Neural progenitor cell (in vitro differentiated cells): ENCODE measurements at regions not wholly inside any gene's neighbourhood (a gene's known extent, or its start where the extent isn't known, plus 50 kb on each side); places are given as distances from the start of the nearest gene placed in this dataset.

ENCODE experiments used
- DNase-seq: peaks from one replicate; pipeline ENCODE4 v3.0.0-alpha.2; 2016; ENCODE audit warnings: low spot score
- H2AFZ ChIP-seq: fragments of 200-600 bp; sonication (generic); replicated peaks from 2 replicates; pipeline ENCODE4 v1.6.1; 2016; ENCODE audit warnings: antibody characterized with exemption
- H3F3A ChIP-seq: fragments of 200-600 bp; sonication (generic); 2 replicates; pipeline ENCODE4 v1.6.1; 2016; ENCODE audit warnings: antibody characterized with exemption, low read depth
- H3K27ac ChIP-seq: fragments of 200-600 bp; sonication (generic); 2 replicates; pipeline ENCODE4 v1.5.1; 2016; ENCODE audit warnings: mild to moderate bottlenecking
- H3K27me3 ChIP-seq: fragments of 200-600 bp; sonication (generic); 2 replicates; pipeline ENCODE4 v1.6.1; 2016; ENCODE audit warnings: mild to moderate bottlenecking, moderate library complexity
- H3K36me3 ChIP-seq: fragments of 200-600 bp; sonication (generic); 2 replicates; pipeline ENCODE4 v1.5.1; 2016
- H3K4me1 ChIP-seq: fragments of 200-600 bp; sonication (generic); 2 replicates; pipeline ENCODE4 v1.6.1; 2016; ENCODE audit warnings: mixed run types
- H3K4me2 ChIP-seq: fragments of 200-600 bp; sonication (generic); 2 replicates; pipeline ENCODE4 v1.6.1; 2016
- H3K4me3 ChIP-seq: fragments of 200-600 bp; sonication (generic); 2 replicates; pipeline ENCODE4 v1.5.1; 2016
- H3K79me2 ChIP-seq: fragments of 200-600 bp; sonication (generic); 2 replicates; pipeline ENCODE4 v1.6.1; 2016; ENCODE audit warnings: low read depth
- H3K9ac ChIP-seq: fragments of 200-600 bp; sonication (generic); 2 replicates; pipeline ENCODE4 v1.6.1; 2016
- H3K9me3 ChIP-seq: fragments of 200-600 bp; sonication (generic); 2 replicates; pipeline ENCODE4 v1.5.1; 2016; ENCODE audit warnings: low read depth
- H4K20me1 ChIP-seq: fragments of 200-600 bp; sonication (generic); 2 replicates; pipeline ENCODE4 v1.6.1; 2016; ENCODE audit warnings: low read depth
- H3K27ac Mint-ChIP-seq: 3 replicates; pipeline ENCODE4 v1.8.0; 2021; ENCODE audit warnings: mixed read lengths
- H3K27me3 Mint-ChIP-seq: 2 replicates; pipeline ENCODE4 v1.8.0; 2022; ENCODE audit warnings: low read depth, mild to moderate bottlenecking, inconsistent platforms, moderate library complexity, mixed read lengths; ENCODE audit not compliant: insufficient read depth
- H3K36me3 Mint-ChIP-seq: 3 replicates; pipeline ENCODE4 v1.8.0; 2021; ENCODE audit warnings: mixed read lengths
- H3K4me1 Mint-ChIP-seq: 3 replicates; pipeline ENCODE4 v1.8.0; 2021; ENCODE audit warnings: mixed read lengths
- H3K4me3 Mint-ChIP-seq: 3 replicates; pipeline ENCODE4 v1.8.0; 2021; ENCODE audit warnings: mild to moderate bottlenecking, moderate library complexity, mixed read lengths
- H3K9me3 Mint-ChIP-seq: 3 replicates; pipeline ENCODE4 v1.8.0; 2020; ENCODE audit warnings: mixed read lengths
- EZH2 ChIP-seq: fragments of 200-600 bp; sonication (generic); IDR thresholded peaks from 2 replicates; pipeline ENCODE4 v1.6.1; 2017; ENCODE audit warnings: antibody characterized with exemption, mild to moderate bottlenecking, moderate library complexity
- EZH2phosphoT487 ChIP-seq: fragments of 200-600 bp; sonication (generic); IDR thresholded peaks from 2 replicates; pipeline ENCODE4 v1.6.1; 2017; ENCODE audit warnings: antibody characterized with exemption
- TF ChIP-seq, protein P1 (sequence below): fragments of 200-600 bp; sonication (generic); IDR thresholded peaks from 2 replicates; pipeline ENCODE4 v1.5.1; 2017; ENCODE audit warnings: antibody characterized with exemption, mild to moderate bottlenecking

DNA sequence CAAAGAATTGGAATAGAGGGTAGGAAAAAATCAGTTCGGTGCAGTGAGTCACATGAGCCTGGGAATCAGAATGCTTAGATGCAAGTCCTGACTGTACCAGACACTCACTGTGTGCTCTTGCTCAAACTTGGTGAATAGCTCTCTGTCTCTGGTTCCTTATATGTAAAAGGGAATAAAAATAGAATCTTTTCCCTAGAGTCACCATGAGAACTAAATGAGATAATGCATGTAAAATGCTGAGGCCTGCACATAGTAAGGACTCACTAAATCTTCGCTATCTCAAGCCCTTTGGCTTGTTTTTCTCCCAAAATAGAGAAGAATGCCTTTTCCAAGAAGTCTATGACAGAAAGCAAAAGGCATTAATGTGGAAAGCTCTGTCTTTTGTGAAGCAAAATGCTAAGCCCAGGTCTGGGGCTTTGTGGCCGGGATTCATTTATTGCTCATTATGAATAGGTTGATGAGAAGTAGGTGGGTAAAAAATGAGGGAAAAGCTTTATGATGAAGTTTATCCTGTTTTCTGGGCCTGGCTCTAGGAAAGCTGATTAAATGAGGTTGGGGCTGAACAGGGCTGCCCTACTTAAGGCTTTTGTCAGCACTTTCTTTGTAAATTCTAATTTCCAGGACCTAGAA, 483.3 kb downstream of the DMAC1 start:
- TF ChIP-seq EZH2 (no peak), EZH2phosphoT487 (no peak)
- TF ChIP-seq, protein P1, sequence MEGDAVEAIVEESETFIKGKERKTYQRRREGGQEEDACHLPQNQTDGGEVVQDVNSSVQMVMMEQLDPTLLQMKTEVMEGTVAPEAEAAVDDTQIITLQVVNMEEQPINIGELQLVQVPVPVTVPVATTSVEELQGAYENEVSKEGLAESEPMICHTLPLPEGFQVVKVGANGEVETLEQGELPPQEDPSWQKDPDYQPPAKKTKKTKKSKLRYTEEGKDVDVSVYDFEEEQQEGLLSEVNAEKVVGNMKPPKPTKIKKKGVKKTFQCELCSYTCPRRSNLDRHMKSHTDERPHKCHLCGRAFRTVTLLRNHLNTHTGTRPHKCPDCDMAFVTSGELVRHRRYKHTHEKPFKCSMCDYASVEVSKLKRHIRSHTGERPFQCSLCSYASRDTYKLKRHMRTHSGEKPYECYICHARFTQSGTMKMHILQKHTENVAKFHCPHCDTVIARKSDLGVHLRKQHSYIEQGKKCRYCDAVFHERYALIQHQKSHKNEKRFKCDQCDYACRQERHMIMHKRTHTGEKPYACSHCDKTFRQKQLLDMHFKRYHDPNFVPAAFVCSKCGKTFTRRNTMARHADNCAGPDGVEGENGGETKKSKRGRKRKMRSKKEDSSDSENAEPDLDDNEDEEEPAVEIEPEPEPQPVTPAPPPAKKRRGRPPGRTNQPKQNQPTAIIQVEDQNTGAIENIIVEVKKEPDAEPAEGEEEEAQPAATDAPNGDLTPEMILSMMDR, result no peak
- no peaks in the 10 kb centered on the region for H3K27me3 ChIP-seq
- H3K36me3 ChIP-seq, result no peaks in the 10 kb centered on the region
- no peak overlapping the region for H3K4me2 ChIP-seq
- peaks cover 4% of the 10 kb centered on the region for H3K27me3 Mint-ChIP-seq
- peak; percentile 2 for DNase-seq
- H3K36me3 Mint-ChIP-seq, result peaks cover 6% of the 10 kb centered on the region
- peaks cover 9% of the 10 kb centered on the region for H3K4me1 ChIP-seq
- peaks cover 12% of the 10 kb centered on the region for H3K9me3 ChIP-seq
- H3K9ac ChIP-seq, result no peak overlapping the region
- no peak overlapping the region for H3K4me3 Mint-ChIP-seq
- no peak overlapping the region for H3K4me3 ChIP-seq
- no peaks in the 10 kb centered on the region for H3F3A ChIP-seq
- H3K27ac ChIP-seq, result no peak overlapping the region
- H4K20me1 ChIP-seq, result no peaks in the 10 kb centered on the region
- peak overlapping the region; percentile 44 for H2AFZ ChIP-seq
- H3K9me3 Mint-ChIP-seq, result peaks cover 25% of the 10 kb centered on the region
- H3K27ac Mint-ChIP-seq, result no peak overlapping the region
- H3K79me2 ChIP-seq, result no peaks in the 10 kb centered on the region
- peaks cover 10% of the 10 kb centered on the region for H3K4me1 Mint-ChIP-seq

DNA sequence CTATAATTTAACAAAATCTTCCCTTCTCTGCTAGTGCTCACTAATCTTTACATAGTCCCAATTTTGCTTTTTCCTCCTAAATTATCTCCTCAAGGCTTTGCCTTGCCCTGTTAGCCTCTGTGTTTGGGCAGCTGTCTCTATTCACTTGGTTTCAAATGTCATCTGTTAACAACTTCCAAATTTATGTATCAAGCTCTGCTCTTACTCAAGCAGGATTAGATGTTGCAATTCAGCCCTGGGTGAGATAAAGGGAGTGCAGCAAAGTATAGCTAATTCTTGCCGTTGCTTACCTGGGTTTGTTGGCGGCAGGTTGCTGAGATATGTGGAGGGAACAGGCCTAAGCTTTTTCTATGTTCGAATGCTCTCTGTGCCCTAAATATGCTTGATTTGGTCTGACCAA, 483.8 kb downstream of the DMAC1 start:
- H3K9me3 Mint-ChIP-seq, result peaks cover 29% of the 10 kb centered on the region

DNA sequence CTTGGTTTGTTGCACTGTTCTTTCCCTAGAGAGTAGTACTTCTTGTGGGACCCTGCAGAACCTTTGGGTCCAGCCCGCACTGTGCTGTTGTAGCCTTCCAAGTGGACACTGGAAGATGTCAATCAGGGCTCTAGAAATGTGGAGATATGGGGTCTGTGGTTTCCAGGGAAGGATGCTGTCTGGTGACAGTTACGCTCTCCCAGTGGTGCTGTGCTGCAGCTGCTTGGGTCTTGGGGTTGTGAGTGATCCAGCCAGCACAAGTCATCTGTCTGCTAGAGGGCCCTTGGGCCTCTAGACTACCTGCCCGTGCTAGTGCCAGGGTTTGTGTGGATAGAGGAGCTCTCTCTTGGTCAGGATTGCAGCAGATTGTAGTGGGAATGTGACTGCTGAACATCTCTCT, 484.5 kb downstream of the DMAC1 start:
- Histone ChIP-seq H3K27me3 (no peaks in the 10 kb centered on the region), H2AFZ (no peak overlapping the region), H3K79me2 (no peaks in the 10 kb centered on the region), H3K27ac (no peak overlapping the region), H3K4me2 (no peak overlapping the region), H3K36me3 (no peaks in the 10 kb centered on the region), H3K9me3 (peaks cover 12% of the 10 kb centered on the region), H3F3A (no peaks in the 10 kb centered on the region), H3K9ac (no peak overlapping the region), H3K4me3 (no peak overlapping the region), H3K4me1 (peaks cover 9% of the 10 kb centered on the region), H4K20me1 (no peaks in the 10 kb centered on the region)
- no peak for TF ChIP-seq EZH2phosphoT487
- TF ChIP-seq, protein P1, result no peak
- no peak for TF ChIP-seq EZH2
- H3K4me1 Mint-ChIP-seq, result peaks cover 10% of the 10 kb centered on the region
- H3K27ac Mint-ChIP-seq, result no peak overlapping the region
- peaks cover 36% of the 10 kb centered on the region for H3K9me3 Mint-ChIP-seq
- peaks cover 6% of the 10 kb centered on the region for H3K36me3 Mint-ChIP-seq
- no peak for DNase-seq
- peaks cover 3% of the 10 kb centered on the region for H3K27me3 Mint-ChIP-seq
- no peak overlapping the region for H3K4me3 Mint-ChIP-seq

More for the DNA sequence above, 483.8 kb downstream of the DMAC1 start:
- Histone ChIP-seq H3K9ac (no peak overlapping the region), H3K4me3 (no peak overlapping the region), H3K4me1 (peaks cover 9% of the 10 kb centered on the region), H3K27ac (no peak overlapping the region), H2AFZ (no peak overlapping the region), H3K79me2 (no peaks in the 10 kb centered on the region), H3K4me2 (no peak overlapping the region), H4K20me1 (no peaks in the 10 kb centered on the region), H3K27me3 (no peaks in the 10 kb centered on the region), H3K9me3 (peaks cover 12% of the 10 kb centered on the region), H3K36me3 (no peaks in the 10 kb centered on the region), H3F3A (no peaks in the 10 kb centered on the region)
- peaks cover 6% of the 10 kb centered on the region for H3K36me3 Mint-ChIP-seq
- no peak overlapping the region for H3K4me3 Mint-ChIP-seq
- TF ChIP-seq, protein P1, result no peak
- no peak for TF ChIP-seq EZH2phosphoT487
- TF ChIP-seq EZH2, result no peak
- DNase-seq, result no peak
- H3K27ac Mint-ChIP-seq, result no peak overlapping the region
- peaks cover 4% of the 10 kb centered on the region for H3K27me3 Mint-ChIP-seq
- peaks cover 10% of the 10 kb centered on the region for H3K4me1 Mint-ChIP-seq
